GM12878 (cell line): ENCODE measurements at regions not wholly inside any gene's neighbourhood (a gene's known extent, or its start where the extent isn't known, plus 50 kb on each side); places are given as distances from the start of the nearest gene placed in this dataset.

Source experiments
- ATAC-seq: fragments of 200-7000 bp; cut with Tn5 transposase; 3 replicates; pipeline ENCODE4 v1.9.1; 2020; ENCODE audit warnings: mild to moderate bottlenecking, moderate library complexity
- BruUV-seq: library from RNA; stranded (reverse); fragments of 400-500 nt; replicated peaks from 2 replicates; lab custom pipeline; 2021; lab: Mats Ljungman, UMichigan
- CTCF ChIA-PET: fragments of 300-600 bp; sonication (Branson Sonifier 250); formaldehyde crosslinking; extraction: SDS; loops from one replicate; lab custom pipeline; 2021; ENCODE audit warnings: inconsistent platforms; lab: Yijun Ruan, JAX
- POLR2A ChIA-PET: fragments of 350-600 bp; formaldehyde crosslinking; extraction: SDS; loops from one replicate; lab custom pipeline; 2021; ENCODE audit warnings: inconsistent platforms; lab: Charles Lee
- RAD21 ChIA-PET: fragments of 300-600 bp; sonication (Branson Sonifier 250); formaldehyde crosslinking; loops from one replicate; lab custom pipeline; 2023; ENCODE audit warnings: antibody characterized with exemption; ENCODE audit not compliant: unreplicated experiment; lab: Charles Lee
- SMC1A ChIA-PET: fragments of 300-600 bp; sonication (Branson Sonifier 250); formaldehyde crosslinking; loops from one replicate; lab custom pipeline; 2023; ENCODE audit not compliant: unreplicated experiment, uncharacterized antibody; lab: Charles Lee
- DNase-seq: peaks from one replicate; pipeline ENCODE4 v3.0.0-alpha.2; 2011; ENCODE audit warnings: low read depth, low spot score
- FAIRE-seq: peaks from 3 replicates; lab custom pipeline; 2011; peaks lifted over from hg19 to GRCh38; lab: Jason Lieb, UNC
- H2AFZ ChIP-seq: 2 replicates; pipeline ENCODE4 v1.6.0; 2011; ENCODE audit warnings: low read depth, low read length, control low read depth; ENCODE audit not compliant: control insufficient read depth
- H3K27ac ChIP-seq: 2 replicates; pipeline ENCODE4 v1.5.1; 2011; ENCODE audit warnings: control low read depth; ENCODE audit not compliant: control insufficient read depth, insufficient read depth
- H3K27me3 ChIP-seq, 2 experiments: replicated peaks in 1 of 2; 2 replicates each; pipeline versions ENCODE4 v1.6.0 to v1.6.1; 2011; ENCODE audit warnings: low read length in 1 of 2; ENCODE audit not compliant: control insufficient read depth in 2 of 2, insufficient read depth in 2 of 2
- H3K36me3 ChIP-seq, 2 experiments: 2 replicates each; pipeline ENCODE4 v1.5.1; 2011; ENCODE audit warnings: low read length in 1 of 2; ENCODE audit not compliant: control insufficient read depth in 2 of 2, insufficient read depth in 2 of 2
- H3K4me1 ChIP-seq: 2 replicates; pipeline ENCODE4 v1.6.1; 2011; ENCODE audit warnings: mild to moderate bottlenecking, low read length, moderate library complexity, mixed read lengths; ENCODE audit not compliant: control insufficient read depth, insufficient read depth
- H3K4me2 ChIP-seq: 2 replicates; pipeline ENCODE4 v1.6.0; 2011; ENCODE audit warnings: control low read depth; ENCODE audit not compliant: control insufficient read depth, insufficient read depth
- H3K4me3 ChIP-seq: fragments of 200-600 bp; sonication (generic); 2 replicates; pipeline ENCODE4 v1.5.1; 2016
- H3K79me2 ChIP-seq: 2 replicates; pipeline ENCODE4 v1.6.0; 2011; ENCODE audit warnings: low read length; ENCODE audit not compliant: control insufficient read depth, insufficient read depth
- H3K9ac ChIP-seq: 2 replicates; pipeline ENCODE4 v1.8.0; 2011; ENCODE audit warnings: low read length, control low read depth, mixed read lengths; ENCODE audit not compliant: control insufficient read depth, insufficient read depth
- H3K9me3 ChIP-seq: replicated peaks from 3 replicates; pipeline ENCODE4 v1.5.1; 2011; ENCODE audit warnings: mild to moderate bottlenecking, low read length; ENCODE audit not compliant: control insufficient read depth, insufficient read depth
- H4K20me1 ChIP-seq: 2 replicates; pipeline ENCODE4 v1.6.0; 2011; ENCODE audit not compliant: control insufficient read depth, insufficient read depth
- BACH1 ChIP-seq: fragments of 450-650 bp; IDR thresholded peaks from 2 replicates; pipeline ENCODE4 v1.6.1; 2017; ENCODE audit warnings: mild to moderate bottlenecking, borderline replicate concordance
- HCFC1 ChIP-seq: fragments of 150-350 bp; IDR thresholded peaks from 2 replicates; pipeline ENCODE4 v1.6.1; 2014; ENCODE audit warnings: low read length
- IRF3 ChIP-seq: fragments of 450-650 bp; IDR thresholded peaks from 2 replicates; pipeline ENCODE4 v1.6.1; 2014; ENCODE audit warnings: mild to moderate bottlenecking
- MTA2 ChIP-seq: fragments of 450-650 bp; IDR thresholded peaks from 2 replicates; pipeline ENCODE4 v1.6.1; 2016; ENCODE audit warnings: low read depth, mild to moderate bottlenecking, moderate library complexity
- NRF1 ChIP-seq: conservative IDR thresholded peaks from 2 replicates; pipeline ENCODE4 v1.6.1; 2011; ENCODE audit warnings: mild to moderate bottlenecking, low read depth, low read length, improper control_type of control experiment
- REST ChIP-seq: IDR thresholded peaks from 2 replicates; pipeline ENCODE4 v1.6.1; 2012; ENCODE audit warnings: mild to moderate bottlenecking, low read depth, low read length
- SMAD1 ChIP-seq: fragments of 450-650 bp; IDR thresholded peaks from 2 replicates; pipeline ENCODE4 v1.6.1; 2018; ENCODE audit warnings: mild to moderate bottlenecking, low read depth; ENCODE audit not compliant: partially characterized antibody
- STAT1 ChIP-seq: fragments of 450-650 bp; conservative IDR thresholded peaks from 2 replicates; pipeline ENCODE4 v1.6.1; 2014; ENCODE audit warnings: antibody characterized with exemption, mild to moderate bottlenecking
- ZBTB33 ChIP-seq: fragments of 450-650 bp; IDR thresholded peaks from 2 replicates; pipeline ENCODE4 v1.6.1; 2017; ENCODE audit warnings: mild to moderate bottlenecking
- ZNF217 ChIP-seq: fragments of 450-650 bp; IDR thresholded peaks from 2 replicates; pipeline ENCODE4 v1.6.1; 2017; ENCODE audit warnings: antibody characterized with exemption, mild to moderate bottlenecking
- ZNF384 ChIP-seq: IDR thresholded peaks from 2 replicates; pipeline ENCODE4 v1.6.1; 2012; ENCODE audit warnings: low read depth, mild to moderate bottlenecking, low read length, improper control_type of control experiment, borderline replicate concordance
- ZNF622 ChIP-seq: fragments of 450-650 bp; IDR thresholded peaks from 2 replicates; pipeline ENCODE4 v1.6.1; 2017; ENCODE audit warnings: mild to moderate bottlenecking, inconsistent platforms
- WGBS: methylation state at CpG from one replicate; pipeline ENCODE4 v1.1.6; 2016; ENCODE audit warnings: low lambda C conversion rate; ENCODE audit not compliant: insufficient replicate concordance, insufficient coverage; ENCODE audit errors: missing lambda C conversion rate; 5-methylcytosine and 5-hydroxymethylcytosine counted together
- in situ Hi-C: fragments of 300-500 bp; cut with MboI; formaldehyde crosslinking; loops from 9 replicates; pipeline ENCODE4 v1.14.3; 2018; ENCODE audit warnings: mixed read lengths
- intact Hi-C: fragments of 100-400 bp; cut with micrococcal nuclease; formaldehyde crosslinking; loops from one replicate; pipeline ENCODE4 v1.14.2; 2022; ENCODE audit not compliant: unreplicated experiment

- no peak for TF ChIP-seq BACH1
These were observed 91.2 kb upstream of the MARCKS start (continued) for GRCh38 chr6:113765909-113766308.

- Histone ChIP-seq H3K4me3 (no peak overlapping the region), H2AFZ (no peak overlapping the region), H3K9ac (no peak overlapping the region), H3K27ac (no peak overlapping the region), H4K20me1 (no peaks in the 10 kb centered on the region), H3K4me1 (peaks cover 7% of the 10 kb centered on the region), H3K9me3 (no peaks in the 10 kb centered on the region), H3K27me3 (no peaks in the 10 kb centered on the region), H3K79me2 (no peaks in the 10 kb centered on the region), H3K4me2 (no peak overlapping the region), H3K36me3 (no peaks in the 10 kb centered on the region)
- no TSS peak for BruUV-seq
- ChIA-PET SMC1A (interaction anchor here (1.8 kb wide), 1 partner anchor 37 kb away, joined by 5 read pairs; no protein-coding TSS in a partner anchor), RAD21 (no interaction called here), CTCF (interaction anchor here (1.0 to 1.3 kb wide), 2 partner anchors 10 to 13 kb away, joined by 3 to 5 read pairs; no protein-coding TSS in a partner anchor), POLR2A (no interaction called here)
- DNase-seq (no peak), FAIRE-seq (no peak), ATAC-seq (0 out of 3 replicates have a peak, but pooled peaks have one; percentile 14)
- no peak for TF ChIP-seq STAT1
- TF ChIP-seq HCFC1: no peak
- no peak for TF ChIP-seq REST
- TF ChIP-seq MTA2: no peak
- no peak for TF ChIP-seq IRF3
- TF ChIP-seq NRF1: no peak
- TF ChIP-seq ZNF217: no peak
- TF ChIP-seq SMAD1: no peak
- no peak for TF ChIP-seq ZNF622
- no peak for TF ChIP-seq ZNF384
- no peak for TF ChIP-seq ZBTB33
- in situ Hi-C loops (no loop called here), intact Hi-C loops (no loop called here)
- 95% methylated on average over 3 of the region's 3 CpGs for WGBS
These were observed 89.2 kb upstream of the MARCKS start for GRCh38 chr6:113767985-113768384.
